ENCODE measurements at regions not wholly inside any gene's neighbourhood (a gene's known extent, or its start where the extent isn't known, plus 50 kb on each side); places are given as distances from the start of the nearest gene placed in this dataset.

Small RNAs in the stretch of these regions (small RNA-seq; reads per million reads assigned to genes)
- gene MTCO1P35 (0 reads per million in 2 experiments), gene MTND6P6 (0 reads per million in 2 experiments), gene RF00019 (0 reads per million in 2 experiments), gene RNU6-1308P (0 reads per million in 2 experiments)

Data from SK-MEL-5 (cell line).